Osteocyte (in vitro differentiated cells): ENCODE measurements at regions not wholly inside any gene's neighbourhood (a gene's known extent, or its start where the extent isn't known, plus 50 kb on each side); places are given as distances from the start of the nearest gene placed in this dataset.

ENCODE experiments used
- DNase-seq: peaks from one replicate; pipeline ENCODE4 v3.0.0; 2021; ENCODE audit warnings: mixed read lengths; ENCODE audit not compliant: unreplicated experiment; ENCODE audit errors: extremely low spot score
- H3K27ac Mint-ChIP-seq: one replicate; pipeline ENCODE4 v1.8.0; 2021; ENCODE audit warnings: mild to moderate bottlenecking, mixed read lengths; ENCODE audit not compliant: unreplicated experiment
- H3K27me3 Mint-ChIP-seq: one replicate; pipeline ENCODE4 v1.8.0; 2021; ENCODE audit warnings: mixed read lengths; ENCODE audit not compliant: unreplicated experiment
- H3K36me3 Mint-ChIP-seq: one replicate; pipeline ENCODE4 v1.8.0; 2021; ENCODE audit warnings: mixed read lengths; ENCODE audit not compliant: unreplicated experiment
- H3K4me1 Mint-ChIP-seq: one replicate; pipeline ENCODE4 v1.8.0; 2021; ENCODE audit warnings: mixed read lengths; ENCODE audit not compliant: unreplicated experiment
- H3K4me3 Mint-ChIP-seq: one replicate; pipeline ENCODE4 v1.8.0; 2021; ENCODE audit warnings: mild to moderate bottlenecking, moderate library complexity, mixed read lengths; ENCODE audit not compliant: unreplicated experiment
- H3K9me3 Mint-ChIP-seq: one replicate; pipeline ENCODE4 v1.8.0; 2021; ENCODE audit warnings: mixed read lengths; ENCODE audit not compliant: unreplicated experiment
- CTCF ChIP-seq: fragments of 200-600 bp; sonication (generic); IDR thresholded peaks from 2 replicates; pipeline ENCODE4 v1.5.0; 2021; ENCODE audit warnings: antibody characterized with exemption, mild to moderate bottlenecking, moderate library complexity

- H3K36me3 Mint-ChIP-seq, result no peaks in the 10 kb centered on the region
- peaks cover 7% of the 10 kb centered on the region for H3K9me3 Mint-ChIP-seq
- no peak for TF ChIP-seq CTCF
- DNase-seq, result no peak
- H3K27me3 Mint-ChIP-seq, result no peaks in the 10 kb centered on the region
- no peaks in the 10 kb centered on the region for H3K4me1 Mint-ChIP-seq
- no peak overlapping the region for H3K4me3 Mint-ChIP-seq
- H3K27ac Mint-ChIP-seq, result no peak overlapping the region
Observed at GRCh38 chr5:155285706-155286105, 272.2 kb downstream of the KIF4B start.

DNA sequence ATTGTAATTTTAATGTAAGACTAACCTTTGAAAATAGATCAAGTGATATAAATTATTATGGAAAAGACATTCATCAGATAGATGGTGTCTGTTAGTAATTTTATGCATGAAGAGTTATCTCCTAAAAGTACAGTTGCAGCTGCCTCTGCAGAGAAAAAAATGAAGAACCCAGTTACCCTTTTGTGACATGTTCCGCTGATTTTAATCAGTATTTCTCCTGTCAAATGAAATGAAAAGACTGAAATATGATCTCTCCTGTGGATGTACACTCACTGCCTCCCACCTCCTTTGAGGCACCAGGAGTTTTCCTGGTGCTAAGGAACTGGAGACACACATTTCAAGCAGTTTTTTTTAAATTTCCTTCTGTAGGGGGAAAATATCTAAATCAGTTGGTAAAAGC lies 277.4 kb downstream of the KIF4B start:
- no peak overlapping the region for H3K4me3 Mint-ChIP-seq
- no peak overlapping the region for H3K27ac Mint-ChIP-seq
- DNase-seq, result no peak
- no peak for TF ChIP-seq CTCF
- no peaks in the 10 kb centered on the region for H3K4me1 Mint-ChIP-seq
- no peaks in the 10 kb centered on the region for H3K27me3 Mint-ChIP-seq
- H3K36me3 Mint-ChIP-seq, result no peaks in the 10 kb centered on the region
- H3K9me3 Mint-ChIP-seq, result peaks cover 7% of the 10 kb centered on the region

DNA sequence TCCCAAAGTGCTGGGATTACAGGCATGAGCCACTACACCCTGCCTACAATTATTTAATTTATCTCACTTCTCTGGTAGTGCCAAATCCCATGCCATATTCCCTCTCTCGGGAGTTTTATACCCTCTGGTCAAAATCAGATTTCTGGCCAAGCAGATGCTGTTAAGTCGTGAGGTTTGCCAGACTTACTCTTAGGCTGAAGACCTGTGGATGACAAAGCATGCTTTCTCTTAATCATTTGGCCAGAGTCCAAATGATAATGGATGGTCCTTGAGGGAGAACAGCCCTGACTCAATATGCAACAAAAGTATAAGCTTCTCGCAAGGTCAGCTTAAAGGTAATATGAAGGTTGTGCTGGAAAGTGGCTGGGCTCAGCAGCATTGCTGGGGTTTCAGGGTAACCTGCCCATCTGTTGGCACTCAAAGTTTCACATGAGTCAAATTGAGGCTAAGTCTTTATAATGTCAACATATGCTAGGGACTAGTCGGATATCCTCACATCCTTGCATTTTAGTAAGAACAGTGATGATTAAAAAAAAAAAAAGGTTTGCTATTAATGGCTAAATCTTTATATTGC lies 280.1 kb downstream of the KIF4B start:
- H3K9me3 Mint-ChIP-seq, result peaks cover 7% of the 10 kb centered on the region
- H3K4me3 Mint-ChIP-seq, result no peak overlapping the region
- TF ChIP-seq CTCF, result no peak
- no peaks in the 10 kb centered on the region for H3K27me3 Mint-ChIP-seq
- no peak overlapping the region for H3K27ac Mint-ChIP-seq
- DNase-seq, result no peak
- no peaks in the 10 kb centered on the region for H3K4me1 Mint-ChIP-seq
- H3K36me3 Mint-ChIP-seq, result no peaks in the 10 kb centered on the region

DNA sequence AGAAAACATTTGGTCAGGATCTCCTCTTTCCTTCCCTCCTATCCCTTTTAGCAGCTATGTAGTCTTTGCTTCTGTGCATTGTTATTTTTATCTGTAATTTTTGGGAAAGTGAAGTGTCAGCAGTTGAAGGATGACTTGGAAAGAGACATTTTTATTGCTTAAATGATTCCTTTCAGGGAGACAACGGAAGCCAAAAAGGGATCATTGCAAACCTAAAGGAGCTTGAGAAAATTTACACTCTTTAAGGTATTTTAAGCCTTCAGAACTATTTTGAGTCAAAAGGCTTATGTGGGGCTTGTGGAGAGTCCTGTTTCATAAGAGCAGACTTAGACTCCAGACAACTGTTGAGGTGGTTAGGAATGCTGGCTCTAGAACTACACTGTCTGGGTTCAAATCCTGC lies 281.6 kb downstream of the KIF4B start:
- Mint-ChIP-seq H3K4me1 (no peaks in the 10 kb centered on the region), H3K36me3 (no peaks in the 10 kb centered on the region), H3K9me3 (no peaks in the 10 kb centered on the region), H3K27ac (no peak overlapping the region), H3K27me3 (no peaks in the 10 kb centered on the region), H3K4me3 (no peak overlapping the region)
- no peak for TF ChIP-seq CTCF
- DNase-seq, result no peak

DNA sequence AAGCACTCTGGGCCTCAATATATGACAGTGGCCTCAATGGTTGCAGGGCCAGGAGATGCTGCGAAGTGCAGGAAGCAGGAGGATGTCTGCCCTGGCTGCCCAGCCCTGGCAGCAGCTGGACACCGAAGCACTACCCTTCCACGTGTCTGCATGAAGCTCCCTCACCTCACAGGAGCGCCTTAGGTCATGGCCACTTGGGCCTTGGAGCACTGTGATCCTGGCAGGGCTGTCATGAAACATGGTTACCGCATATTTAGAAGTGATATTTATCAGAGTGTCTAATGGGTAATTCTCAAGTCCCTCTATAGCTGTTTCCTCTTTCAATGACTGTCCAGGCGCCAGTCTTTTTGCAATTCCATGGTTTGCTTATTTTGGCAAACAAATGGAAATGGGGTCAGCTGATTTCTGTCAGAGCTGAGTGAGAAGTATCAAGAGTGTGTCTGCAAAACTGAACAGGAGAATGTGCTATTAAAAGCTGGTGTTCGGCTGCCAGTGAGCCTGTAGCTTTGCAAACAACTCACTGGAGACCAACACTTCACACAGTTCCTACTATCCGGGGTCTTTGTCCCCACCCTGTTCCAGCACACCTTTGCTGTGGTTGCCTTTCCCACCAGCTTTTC lies 285.9 kb downstream of the KIF4B start:
- TF ChIP-seq CTCF, result no peak
- H3K4me3 Mint-ChIP-seq, result no peak overlapping the region
- no peak overlapping the region for H3K27ac Mint-ChIP-seq
- H3K4me1 Mint-ChIP-seq, result no peaks in the 10 kb centered on the region
- DNase-seq, result no peak
- no peaks in the 10 kb centered on the region for H3K36me3 Mint-ChIP-seq
- H3K9me3 Mint-ChIP-seq, result no peaks in the 10 kb centered on the region
- H3K27me3 Mint-ChIP-seq, result no peaks in the 10 kb centered on the region
